Right atrium auricular region (tissue), 2 donors: ENCODE measurements at regions not wholly inside any gene's neighbourhood (a gene's known extent, or its start where the extent isn't known, plus 50 kb on each side); places are given as distances from the start of the nearest gene placed in this dataset.
A peak's percentile ranks its signal among the peaks of the same experiment; 100 is the strongest.

Experiments used
- DNase-seq: peaks from one replicate; pipeline ENCODE4 v3.0.0-alpha.2; 2019; ENCODE audit warnings: low spot score
- H3K27ac ChIP-seq, 2 donors: fragments of 200-600 bp; sonication (generic); 1 replicate in 1 of 2; 2 replicates in 1 of 2; pipeline ENCODE4 v1.5.1; 2016 to 2019
- H3K27me3 ChIP-seq, 2 donors: fragments of 200-600 bp; sonication (generic); one replicate each; pipeline versions ENCODE4 v1.5.1 to v1.6.0; 2017 to 2019
- H3K36me3 ChIP-seq: fragments of 200-600 bp; sonication (generic); one replicate; pipeline ENCODE4 v1.5.1; 2016
- H3K4me1 ChIP-seq, 2 donors: fragments of 200-600 bp; sonication (generic); one replicate each; pipeline versions ENCODE4 v1.5.1 to v1.6.0; 2017 to 2019
- H3K4me3 ChIP-seq, 2 donors: fragments of 200-600 bp; sonication (generic); 1 replicate in 1 of 2; 2 replicates in 1 of 2; pipeline ENCODE4 v1.5.1; 2017 to 2019; ENCODE audit warnings: mild to moderate bottlenecking in 1 of 2, moderate library complexity in 1 of 2
- H3K9me3 ChIP-seq, 2 donors: fragments of 200-600 bp; sonication (generic); one replicate each; pipeline ENCODE4 v1.5.1; 2019
- CTCF ChIP-seq, 2 donors: fragments of 200-600 bp; sonication (generic); IDR thresholded peaks; one replicate each; pipeline ENCODE4 v1.5.1; 2019; ENCODE audit warnings: antibody characterized with exemption in 2 of 2

- Histone ChIP-seq H3K27ac (no peak overlapping the region), H3K4me3 (no peak overlapping the region), H3K9me3 (no peaks in the 10 kb centered on the region), H3K4me1 (no peaks in the 10 kb centered on the region), H3K36me3 (no peaks in the 10 kb centered on the region), H3K27me3 (no peaks in the 10 kb centered on the region)
- DNase-seq = no peak
- TF ChIP-seq CTCF (IDR thresholded peaks at IDR 0.05) = no peak
These were observed 329.6 kb upstream of the ACVR2A start for GRCh38 chr2:147515213-147515612.

GRCh38 chr2:147512206-147512605 lies 332.6 kb upstream of the ACVR2A start:
- DNase-seq = no peak
- TF ChIP-seq CTCF (IDR thresholded peaks at IDR 0.05) = no peak
- Histone ChIP-seq H3K27me3 (no peaks in the 10 kb centered on the region), H3K27ac (no peak overlapping the region), H3K4me3 (no peak overlapping the region), H3K36me3 (no peaks in the 10 kb centered on the region), H3K4me1 (no peaks in the 10 kb centered on the region), H3K9me3 (no peaks in the 10 kb centered on the region)

- Histone ChIP-seq H3K36me3 (no peaks in the 10 kb centered on the region), H3K4me1 (no peaks in the 10 kb centered on the region), H3K9me3 (no peaks in the 10 kb centered on the region), H3K4me3 (peak overlapping the region in 1 of 2 donors; percentile 4), H3K27me3 (no peaks in the 10 kb centered on the region), H3K27ac (no peak overlapping the region)
- no peak for TF ChIP-seq CTCF (IDR thresholded peaks at IDR 0.05)
- no peak for DNase-seq
These were observed 333.3 kb upstream of the ACVR2A start for GRCh38 chr2:147511491-147511948.

- Histone ChIP-seq H3K4me1 (no peaks in the 10 kb centered on the region), H3K27me3 (no peaks in the 10 kb centered on the region), H3K27ac (no peak overlapping the region), H3K9me3 (no peaks in the 10 kb centered on the region), H3K36me3 (no peaks in the 10 kb centered on the region), H3K4me3 (no peak overlapping the region)
- no peak for TF ChIP-seq CTCF (IDR thresholded peaks at IDR 0.05)
- no peak for DNase-seq
These were observed 335.0 kb upstream of the ACVR2A start for GRCh38 chr2:147509821-147510220.

GRCh38 chr2:147506889-147507288 lies 337.9 kb upstream of the ACVR2A start:
- Histone ChIP-seq H3K9me3 (no peaks in the 10 kb centered on the region), H3K27ac (no peak overlapping the region), H3K4me3 (no peak overlapping the region), H3K4me1 (no peaks in the 10 kb centered on the region), H3K36me3 (no peaks in the 10 kb centered on the region), H3K27me3 (no peaks in the 10 kb centered on the region)
- no peak for TF ChIP-seq CTCF (IDR thresholded peaks at IDR 0.05)
- DNase-seq = no peak

- Histone ChIP-seq H3K4me1 (no peaks in the 10 kb centered on the region), H3K36me3 (no peaks in the 10 kb centered on the region), H3K27me3 (no peaks in the 10 kb centered on the region), H3K9me3 (no peaks in the 10 kb centered on the region), H3K4me3 (no peak overlapping the region), H3K27ac (no peak overlapping the region)
- TF ChIP-seq CTCF (IDR thresholded peaks at IDR 0.05) = no peak
- DNase-seq = no peak
These were observed 342.0 kb upstream of the ACVR2A start for GRCh38 chr2:147502711-147503290.
